ENCODE measurements at regions not wholly inside any gene's neighbourhood (a gene's known extent, or its start where the extent isn't known, plus 50 kb on each side); places are given as distances from the start of the nearest gene placed in this dataset.

DNA sequence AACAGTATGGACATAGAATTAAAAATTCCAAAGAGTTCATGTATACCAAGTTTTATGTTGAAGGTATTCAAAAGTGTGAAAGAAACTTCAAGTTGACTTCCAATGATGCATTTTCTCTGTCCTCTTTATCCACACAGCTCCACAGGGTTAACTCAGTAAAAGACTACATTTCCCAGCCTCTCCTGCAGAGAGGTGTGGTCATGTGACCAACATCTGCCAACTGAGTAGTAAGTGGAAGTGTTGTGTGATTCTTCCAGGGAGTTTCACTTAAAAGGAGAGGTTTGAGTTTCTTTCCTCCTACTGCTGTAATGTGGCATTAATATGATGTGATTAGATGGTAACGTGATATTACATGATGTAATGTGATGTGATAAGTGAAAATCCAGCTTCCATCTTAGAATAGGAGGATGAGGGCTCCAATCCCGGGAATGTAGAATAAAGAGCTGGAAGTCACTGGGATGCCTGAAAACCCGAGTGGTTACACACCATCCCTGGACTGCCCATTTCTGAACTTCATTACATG is 280.6 kb downstream of the ARRDC4 start:
- Histone ChIP-seq H3K27me3 (no peaks in the 10 kb centered on the region), H3K27ac (no peak overlapping the region), H3K4me3 (no peak overlapping the region), H3K4me1 (no peaks in the 10 kb centered on the region), H3K9me3 (no peaks in the 10 kb centered on the region), H3K36me3 (no peaks in the 10 kb centered on the region)
- in situ Hi-C loops (cut with MboI; ENCODE audit: low pct_ligation_motif_present in 1 of 4, low pct_unique_long_range_greater_than_20kb in 1 of 4, low sequenced_read_pairs in 3 of 4), result no loop called here
- DNase-seq, result no peak
- TF ChIP-seq, protein P1, sequence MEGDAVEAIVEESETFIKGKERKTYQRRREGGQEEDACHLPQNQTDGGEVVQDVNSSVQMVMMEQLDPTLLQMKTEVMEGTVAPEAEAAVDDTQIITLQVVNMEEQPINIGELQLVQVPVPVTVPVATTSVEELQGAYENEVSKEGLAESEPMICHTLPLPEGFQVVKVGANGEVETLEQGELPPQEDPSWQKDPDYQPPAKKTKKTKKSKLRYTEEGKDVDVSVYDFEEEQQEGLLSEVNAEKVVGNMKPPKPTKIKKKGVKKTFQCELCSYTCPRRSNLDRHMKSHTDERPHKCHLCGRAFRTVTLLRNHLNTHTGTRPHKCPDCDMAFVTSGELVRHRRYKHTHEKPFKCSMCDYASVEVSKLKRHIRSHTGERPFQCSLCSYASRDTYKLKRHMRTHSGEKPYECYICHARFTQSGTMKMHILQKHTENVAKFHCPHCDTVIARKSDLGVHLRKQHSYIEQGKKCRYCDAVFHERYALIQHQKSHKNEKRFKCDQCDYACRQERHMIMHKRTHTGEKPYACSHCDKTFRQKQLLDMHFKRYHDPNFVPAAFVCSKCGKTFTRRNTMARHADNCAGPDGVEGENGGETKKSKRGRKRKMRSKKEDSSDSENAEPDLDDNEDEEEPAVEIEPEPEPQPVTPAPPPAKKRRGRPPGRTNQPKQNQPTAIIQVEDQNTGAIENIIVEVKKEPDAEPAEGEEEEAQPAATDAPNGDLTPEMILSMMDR (IDR thresholded peaks at IDR 0.05), result no peak
- TF ChIP-seq POLR2AphosphoS5 (IDR thresholded peaks at IDR 0.05) (no peak), POLR2A (IDR thresholded peaks at IDR 0.05) (no peak), EP300 (IDR thresholded peaks at IDR 0.05; ENCODE audit: low read depth) (no peak)
- intact Hi-C loops (cut with DNase I; ENCODE audit: low total_unique reads), result no loop called here
- WGBS, 2 donors (ENCODE audit: low coverage in 1 of 2), result 68 to 72% methylated on average over 3 of the region's 3 CpGs

DNA sequence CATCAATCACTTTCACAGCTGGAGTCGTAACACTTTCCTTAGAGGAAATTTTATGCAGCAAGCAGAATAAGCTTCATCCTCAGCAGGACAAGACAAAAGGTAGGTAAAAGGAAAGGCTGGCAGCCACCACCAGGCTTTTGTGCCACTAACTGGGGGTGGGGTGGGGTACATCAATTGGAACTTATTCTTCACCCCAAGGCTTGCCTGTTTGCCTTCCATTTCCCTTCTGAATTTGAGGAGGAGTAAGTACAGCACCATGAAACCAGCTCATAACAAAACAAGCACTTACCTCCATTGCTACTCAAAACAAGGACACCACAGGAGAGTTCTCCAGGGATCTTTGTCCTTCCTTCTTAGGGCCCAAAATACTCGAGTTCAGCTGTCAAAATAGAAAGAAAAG is 296.8 kb downstream of the ARRDC4 start:
- Histone ChIP-seq H3K27ac (no peak overlapping the region), H3K4me3 (no peak overlapping the region), H3K27me3 (peaks cover 5% of the 10 kb centered on the region), H3K4me1 (no peaks in the 10 kb centered on the region), H3K9me3 (no peaks in the 10 kb centered on the region), H3K36me3 (no peaks in the 10 kb centered on the region)
- TF ChIP-seq EP300 (IDR thresholded peaks at IDR 0.05; ENCODE audit: low read depth) (no peak), POLR2AphosphoS5 (IDR thresholded peaks at IDR 0.05) (no peak), POLR2A (IDR thresholded peaks at IDR 0.05) (no peak)
- TF ChIP-seq, protein P1 (IDR thresholded peaks at IDR 0.05), result no peak
- WGBS, 2 donors (ENCODE audit: low coverage in 1 of 2), result 26 to 29% methylated on average over 1 to 2 of the region's 2 CpGs
- intact Hi-C loops (cut with DNase I; ENCODE audit: low total_unique reads) (no loop called here), in situ Hi-C loops (cut with MboI; ENCODE audit: low pct_ligation_motif_present in 1 of 4, low pct_unique_long_range_greater_than_20kb in 1 of 4, low sequenced_read_pairs in 3 of 4) (no loop called here)
- no peak for DNase-seq

DNA sequence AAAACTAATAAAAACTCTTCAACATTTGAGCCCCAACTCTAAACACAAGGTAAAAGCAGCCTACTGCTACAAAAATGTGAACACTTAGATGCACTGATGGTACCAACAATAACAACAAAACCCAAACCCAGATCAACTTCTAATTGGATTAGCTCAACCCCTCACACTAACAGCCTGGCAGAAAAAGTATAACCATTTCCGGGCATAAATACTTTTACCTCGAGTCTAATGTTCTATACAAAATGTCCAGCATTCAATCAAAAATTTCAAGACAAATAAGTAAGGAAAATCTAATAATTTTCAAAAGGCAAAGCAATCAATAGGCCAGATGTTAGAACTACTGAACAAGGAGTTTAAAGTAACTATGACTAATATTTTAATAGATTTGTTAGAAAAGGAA is 303.3 kb downstream of the ARRDC4 start:
- no peak for DNase-seq

DNA sequence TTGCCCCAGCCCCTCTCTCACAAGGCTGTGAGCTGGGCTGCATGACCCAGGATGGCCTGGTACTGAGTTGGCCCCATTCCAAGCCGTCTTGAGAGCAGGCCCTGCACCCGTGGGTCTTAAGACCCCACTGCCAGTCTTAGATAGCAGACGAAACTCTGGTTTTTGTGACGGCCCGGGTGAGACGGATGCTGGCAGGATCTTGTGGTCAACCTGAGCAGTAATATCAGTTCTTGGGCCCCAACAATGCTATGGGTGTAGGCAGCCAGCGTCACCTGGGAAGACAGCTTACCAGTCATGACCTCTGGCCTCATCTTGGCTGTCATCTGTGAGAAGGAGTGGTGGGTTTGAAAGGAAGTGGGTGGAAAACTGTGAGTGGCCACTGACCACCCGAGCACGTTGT is 305.8 kb downstream of the ARRDC4 start:
- in situ Hi-C loops (cut with MboI; ENCODE audit: low pct_ligation_motif_present in 1 of 4, low pct_unique_long_range_greater_than_20kb in 1 of 4, low sequenced_read_pairs in 3 of 4) (no loop called here), intact Hi-C loops (cut with DNase I; ENCODE audit: low total_unique reads) (no loop called here)
- H3K36me3 ChIP-seq, result no peaks in the 10 kb centered on the region
- DNase-seq, result no peak
- no peak overlapping the region for H3K4me3 ChIP-seq
- H3K27me3 ChIP-seq, result no peaks in the 10 kb centered on the region
- no peaks in the 10 kb centered on the region for H3K9me3 ChIP-seq
- WGBS, 2 donors (ENCODE audit: low coverage in 1 of 2), result 91 to 100% methylated on average over 2 to 9 of the region's 9 CpGs
- no peak overlapping the region for H3K27ac ChIP-seq
- no peak for TF ChIP-seq POLR2A (IDR thresholded peaks at IDR 0.05)
- no peak for TF ChIP-seq EP300 (IDR thresholded peaks at IDR 0.05; ENCODE audit: low read depth)
- TF ChIP-seq, protein P1 (IDR thresholded peaks at IDR 0.05), result no peak
- no peak for TF ChIP-seq POLR2AphosphoS5 (IDR thresholded peaks at IDR 0.05)
- no peaks in the 10 kb centered on the region for H3K4me1 ChIP-seq

More for the DNA sequence above, 303.3 kb downstream of the ARRDC4 start:
- H3K4me3 ChIP-seq, result no peak overlapping the region
- H3K9me3 ChIP-seq, result no peaks in the 10 kb centered on the region
- no peaks in the 10 kb centered on the region for H3K27me3 ChIP-seq
- intact Hi-C loops (cut with DNase I; ENCODE audit: low total_unique reads) (no loop called here), in situ Hi-C loops (cut with MboI; ENCODE audit: low pct_ligation_motif_present in 1 of 4, low pct_unique_long_range_greater_than_20kb in 1 of 4, low sequenced_read_pairs in 3 of 4) (no loop called here)
- no peaks in the 10 kb centered on the region for H3K4me1 ChIP-seq
- H3K36me3 ChIP-seq, result no peaks in the 10 kb centered on the region
- TF ChIP-seq POLR2A (IDR thresholded peaks at IDR 0.05) (no peak), POLR2AphosphoS5 (IDR thresholded peaks at IDR 0.05) (no peak), EP300 (IDR thresholded peaks at IDR 0.05; ENCODE audit: low read depth) (no peak)
- TF ChIP-seq, protein P1 (IDR thresholded peaks at IDR 0.05), result no peak
- no peak overlapping the region for H3K27ac ChIP-seq
- 83 to 94% methylated on average over 2 of the region's 2 CpGs for WGBS, 2 donors (ENCODE audit: low coverage in 1 of 2)
